MM.1S (cell line): ENCODE measurements at regions not wholly inside any gene's neighbourhood (a gene's known extent, or its start where the extent isn't known, plus 50 kb on each side); places are given as distances from the start of the nearest gene placed in this dataset.

Source experiments
- DNase-seq: peaks from one replicate; pipeline ENCODE4 v3.0.0-alpha.2; 2015
- H2AFZ ChIP-seq: fragments of 300-600 bp; sonication (generic); 2 replicates; pipeline ENCODE4 v1.6.0; 2016; ENCODE audit warnings: antibody characterized with exemption, low read length
- H3F3A ChIP-seq: fragments of 300-600 bp; sonication (generic); 2 replicates; pipeline ENCODE4 v1.6.1; 2016; ENCODE audit warnings: mild to moderate bottlenecking, antibody characterized with exemption, low read length, moderate library complexity, mixed read lengths; ENCODE audit not compliant: insufficient read depth
- H3K27ac ChIP-seq: fragments of 300-600 bp; sonication (generic); 2 replicates; pipeline ENCODE4 v1.5.1; 2016; ENCODE audit warnings: mild to moderate bottlenecking, low read length
- H3K27me3 ChIP-seq: fragments of 300-600 bp; sonication (generic); replicated peaks from 2 replicates; pipeline ENCODE4 v1.6.0; 2016; ENCODE audit warnings: low read length; ENCODE audit not compliant: insufficient read depth
- H3K36me3 ChIP-seq: fragments of 300-600 bp; sonication (generic); replicated peaks from 2 replicates; pipeline ENCODE4 v1.6.1; 2016; ENCODE audit warnings: mild to moderate bottlenecking, low read length, mixed read lengths; ENCODE audit not compliant: insufficient read depth
- H3K4me1 ChIP-seq: fragments of 300-600 bp; sonication (generic); 2 replicates; pipeline ENCODE4 v1.6.1; 2016; ENCODE audit warnings: low read length, mixed read lengths
- H3K4me2 ChIP-seq: fragments of 300-600 bp; sonication (generic); 2 replicates; pipeline ENCODE4 v1.6.0; 2016; ENCODE audit warnings: low read depth, low read length
- H3K4me3 ChIP-seq: fragments of 300-600 bp; sonication (generic); 2 replicates; pipeline ENCODE4 v1.5.1; 2016; ENCODE audit warnings: low read length, mixed read lengths
- H3K79me2 ChIP-seq: fragments of 300-600 bp; sonication (generic); 2 replicates; pipeline ENCODE4 v1.6.1; 2016; ENCODE audit warnings: mixed run types, low read length, mixed read lengths
- H3K9ac ChIP-seq: fragments of 300-600 bp; sonication (generic); 2 replicates; pipeline ENCODE4 v1.6.1; 2016; ENCODE audit warnings: low read length, mixed read lengths
- H3K9me2 ChIP-seq: fragments of 300-600 bp; sonication (generic); replicated peaks from 2 replicates; pipeline ENCODE4 v1.6.1; 2016; ENCODE audit warnings: mild to moderate bottlenecking, low read length, mixed read lengths; ENCODE audit not compliant: insufficient read depth
- H3K9me3 ChIP-seq: fragments of 300-600 bp; sonication (generic); replicated peaks from 2 replicates; pipeline ENCODE4 v1.6.1; 2016; ENCODE audit warnings: mild to moderate bottlenecking, low read length, mixed read lengths; ENCODE audit not compliant: insufficient read depth
- H4K20me1 ChIP-seq: fragments of 300-600 bp; sonication (generic); 2 replicates; pipeline ENCODE4 v1.6.1; 2016; ENCODE audit warnings: mild to moderate bottlenecking, low read length, moderate library complexity, mixed read lengths; ENCODE audit not compliant: insufficient read depth
- CTCF ChIP-seq: fragments of 300-600 bp; sonication (generic); IDR thresholded peaks from 2 replicates; pipeline ENCODE4 v1.5.1; 2016; ENCODE audit warnings: antibody characterized with exemption, low read length, mixed read lengths
- EZH2 ChIP-seq: fragments of 300-600 bp; sonication (generic); optimal IDR thresholded peaks from 2 replicates; pipeline ENCODE3; 2017; ENCODE audit warnings: low read depth, mild to moderate bottlenecking, antibody characterized with exemption, low read length, mixed read lengths
- EZH2phosphoT487 ChIP-seq: fragments of 300-600 bp; sonication (generic); IDR thresholded peaks from 2 replicates; pipeline ENCODE4 v1.6.1; 2018; ENCODE audit warnings: antibody characterized with exemption, low read length

DNA sequence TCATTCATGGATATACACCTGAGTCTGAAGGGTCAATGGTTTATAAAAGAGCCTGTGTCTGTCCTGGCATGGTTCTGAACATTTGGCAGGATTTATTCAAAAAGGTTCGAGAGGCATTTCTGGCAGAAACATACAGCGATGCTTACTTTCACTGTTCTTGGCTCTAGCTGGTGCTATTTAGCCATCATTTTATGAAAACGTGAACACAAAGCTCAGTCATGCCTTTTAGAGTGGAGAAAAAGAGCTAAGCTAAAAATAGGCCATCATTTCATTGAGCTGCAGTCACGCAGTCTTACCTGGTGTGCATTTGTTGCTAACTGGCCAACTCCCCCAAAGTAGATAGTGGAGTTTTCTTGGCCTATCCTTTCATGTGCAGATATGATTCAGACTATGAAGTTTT lies 1209.5 kb downstream of the SLC16A7 start:
- Histone ChIP-seq H3K79me2 (no peaks in the 10 kb centered on the region), H4K20me1 (no peaks in the 10 kb centered on the region), H3K9ac (no peak overlapping the region), H2AFZ (no peak overlapping the region), H3K27ac (no peak overlapping the region), H3K36me3 (no peaks in the 10 kb centered on the region), H3K9me2 (no peaks in the 10 kb centered on the region), H3K4me1 (no peaks in the 10 kb centered on the region), H3K27me3 (no peaks in the 10 kb centered on the region), H3F3A (no peaks in the 10 kb centered on the region), H3K9me3 (no peaks in the 10 kb centered on the region), H3K4me3 (no peak overlapping the region), H3K4me2 (no peak overlapping the region)
- no peak for TF ChIP-seq EZH2phosphoT487
- TF ChIP-seq CTCF: no peak
- TF ChIP-seq EZH2: no peak
- DNase-seq: no peak

- no peak for DNase-seq
- TF ChIP-seq EZH2 (no peak), EZH2phosphoT487 (no peak), CTCF (no peak)
- Histone ChIP-seq H3K4me3 (no peak overlapping the region), H3F3A (no peaks in the 10 kb centered on the region), H3K9me2 (no peaks in the 10 kb centered on the region; the same call in 1 of the 2 replicates), H3K9ac (no peak overlapping the region), H3K36me3 (no peaks in the 10 kb centered on the region), H3K79me2 (no peaks in the 10 kb centered on the region), H4K20me1 (no peaks in the 10 kb centered on the region), H3K4me2 (no peak overlapping the region), H3K27me3 (no peaks in the 10 kb centered on the region), H3K27ac (no peak overlapping the region), H3K9me3 (no peaks in the 10 kb centered on the region), H3K4me1 (no peaks in the 10 kb centered on the region), H2AFZ (no peak overlapping the region)
Observed at GRCh38 chr12:60819794-60820193, 1224.0 kb downstream of the SLC16A7 start.

DNA sequence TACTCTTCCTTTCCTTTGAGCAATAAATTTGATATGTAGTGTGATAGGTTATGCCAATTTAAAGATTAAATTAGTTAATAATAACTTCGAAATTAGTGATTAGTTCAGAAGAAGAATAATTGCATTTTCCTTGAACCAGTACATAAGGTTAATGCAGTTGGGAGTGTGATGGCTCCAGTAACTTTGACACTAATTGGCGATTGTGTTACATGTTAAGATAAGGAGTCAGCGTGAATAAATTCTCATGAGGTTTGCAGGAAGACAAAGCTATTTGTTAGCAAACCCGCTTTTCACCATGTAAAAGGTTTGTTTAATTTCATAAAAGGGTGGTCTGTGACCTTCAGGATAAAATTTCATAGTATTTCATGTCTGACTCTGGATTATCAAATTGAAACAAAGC lies 1226.8 kb downstream of the SLC16A7 start:
- Histone ChIP-seq H2AFZ (no peak overlapping the region), H3F3A (no peaks in the 10 kb centered on the region), H3K9me2 (no peaks in the 10 kb centered on the region; the same call in 1 of the 2 replicates), H3K9ac (no peak overlapping the region), H3K79me2 (no peaks in the 10 kb centered on the region), H3K27ac (no peak overlapping the region), H3K27me3 (no peaks in the 10 kb centered on the region), H3K4me2 (no peak overlapping the region), H3K4me1 (no peaks in the 10 kb centered on the region), H3K36me3 (no peaks in the 10 kb centered on the region), H3K4me3 (no peak overlapping the region), H4K20me1 (no peaks in the 10 kb centered on the region), H3K9me3 (no peaks in the 10 kb centered on the region)
- TF ChIP-seq CTCF (no peak), EZH2 (no peak)
- DNase-seq: no peak
